ENCODE measurements at regions not wholly inside any gene's neighbourhood (a gene's known extent, or its start where the extent isn't known, plus 50 kb on each side); places are given as distances from the start of the nearest gene placed in this dataset.

DNA sequence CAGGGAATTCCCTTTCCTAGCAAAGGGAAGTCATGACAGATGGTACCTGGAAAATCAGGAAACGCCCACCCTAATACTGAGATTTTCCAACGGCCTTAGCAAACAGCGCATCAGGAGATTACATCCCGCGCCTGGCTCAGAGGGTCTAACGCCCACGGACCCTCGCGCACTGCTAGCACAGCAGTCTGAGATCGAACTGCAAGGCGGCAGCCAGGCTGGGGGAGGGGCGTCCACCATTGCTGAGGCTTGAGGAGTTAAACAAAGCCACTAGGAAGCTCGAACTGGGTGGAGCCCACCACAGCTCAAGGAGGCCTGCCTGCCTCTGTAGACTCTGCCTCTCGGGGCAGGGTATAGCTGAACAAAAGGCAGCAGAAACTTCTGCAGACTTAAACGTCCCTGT, 507.7 kb downstream of the ZIC3 start:
- TF ChIP-seq, protein P1, sequence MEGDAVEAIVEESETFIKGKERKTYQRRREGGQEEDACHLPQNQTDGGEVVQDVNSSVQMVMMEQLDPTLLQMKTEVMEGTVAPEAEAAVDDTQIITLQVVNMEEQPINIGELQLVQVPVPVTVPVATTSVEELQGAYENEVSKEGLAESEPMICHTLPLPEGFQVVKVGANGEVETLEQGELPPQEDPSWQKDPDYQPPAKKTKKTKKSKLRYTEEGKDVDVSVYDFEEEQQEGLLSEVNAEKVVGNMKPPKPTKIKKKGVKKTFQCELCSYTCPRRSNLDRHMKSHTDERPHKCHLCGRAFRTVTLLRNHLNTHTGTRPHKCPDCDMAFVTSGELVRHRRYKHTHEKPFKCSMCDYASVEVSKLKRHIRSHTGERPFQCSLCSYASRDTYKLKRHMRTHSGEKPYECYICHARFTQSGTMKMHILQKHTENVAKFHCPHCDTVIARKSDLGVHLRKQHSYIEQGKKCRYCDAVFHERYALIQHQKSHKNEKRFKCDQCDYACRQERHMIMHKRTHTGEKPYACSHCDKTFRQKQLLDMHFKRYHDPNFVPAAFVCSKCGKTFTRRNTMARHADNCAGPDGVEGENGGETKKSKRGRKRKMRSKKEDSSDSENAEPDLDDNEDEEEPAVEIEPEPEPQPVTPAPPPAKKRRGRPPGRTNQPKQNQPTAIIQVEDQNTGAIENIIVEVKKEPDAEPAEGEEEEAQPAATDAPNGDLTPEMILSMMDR (conservative IDR thresholded peaks at IDR 0.05; ENCODE audit: low read length), result no peak
- no peak for TF ChIP-seq EZH2phosphoT487 (IDR thresholded peaks at IDR 0.05; ENCODE audit: borderline replicate concordance)
